Liver (tissue), 7 donors: ENCODE measurements at regions not wholly inside any gene's neighbourhood (a gene's known extent, or its start where the extent isn't known, plus 50 kb on each side); places are given as distances from the start of the nearest gene placed in this dataset.

Experiments
- DNase-seq: peaks from one replicate; pipeline ENCODE4 v3.0.0-alpha.2; 2017; ENCODE audit warnings: low spot score
- H3K27ac ChIP-seq, 2 donors: one replicate each; pipeline ENCODE4 v1.7.0; 2013; ENCODE audit warnings: inconsistent platforms in 2 of 2, low read length in 2 of 2, control low read depth in 1 of 2, low read depth in 1 of 2, mild to moderate bottlenecking in 1 of 2
- H3K27me3 ChIP-seq, 4 donors: one replicate each; pipeline versions ENCODE4 v1.6.1 to v1.7.0; 2013; ENCODE audit warnings: low read length in 3 of 4, inconsistent platforms in 1 of 4, mild to moderate bottlenecking in 1 of 4, moderate library complexity in 1 of 4; ENCODE audit not compliant: control insufficient read depth in 4 of 4, insufficient read depth in 4 of 4
- H3K36me3 ChIP-seq, 4 donors: one replicate each; pipeline versions ENCODE4 v1.6.1 to v1.7.0; 2013; ENCODE audit warnings: low read length in 3 of 4, mild to moderate bottlenecking in 3 of 4, low read depth in 1 of 4, moderate library complexity in 1 of 4; ENCODE audit not compliant: control insufficient read depth in 4 of 4, insufficient read depth in 3 of 4
- H3K4me1 ChIP-seq, 4 donors: one replicate each; pipeline versions ENCODE4 v1.6.1 to v1.7.0; 2013; ENCODE audit warnings: low read length in 3 of 4, mild to moderate bottlenecking in 3 of 4, moderate library complexity in 1 of 4; ENCODE audit not compliant: control insufficient read depth in 4 of 4, insufficient read depth in 4 of 4
- H3K4me3 ChIP-seq, 3 donors: one replicate each; pipeline versions ENCODE4 v1.6.1 to v1.7.0; 2013; ENCODE audit warnings: low read length in 3 of 3, control low read depth in 1 of 3, low read depth in 1 of 3, mild to moderate bottlenecking in 1 of 3
- H3K9ac ChIP-seq, 2 donors: one replicate each; pipeline ENCODE4 v1.7.0; 2013; ENCODE audit warnings: low read length in 2 of 2, mild to moderate bottlenecking in 2 of 2, moderate library complexity in 2 of 2, control low read depth in 1 of 2, low read depth in 1 of 2
- H3K9me3 ChIP-seq, 4 donors: one replicate each; pipeline versions ENCODE4 v1.6.1 to v1.7.0; 2013; ENCODE audit warnings: low read length in 3 of 4; ENCODE audit not compliant: control insufficient read depth in 4 of 4
- EGR1 ChIP-seq, 2 donors: IDR thresholded peaks; 2 replicates each; pipeline ENCODE4 v1.6.1; 2016 to 2018; ENCODE audit warnings: antibody characterized with exemption in 2 of 2, low read depth in 2 of 2
- FOXA1 ChIP-seq: IDR thresholded peaks from 2 replicates; pipeline ENCODE4 v1.6.1; 2016; ENCODE audit warnings: antibody characterized with exemption
- FOXA2 ChIP-seq: IDR thresholded peaks from 2 replicates; pipeline ENCODE4 v1.6.1; 2016; ENCODE audit warnings: antibody characterized with exemption
- HNF4A ChIP-seq, 2 donors: conservative IDR thresholded peaks; 2 replicates each; pipeline ENCODE4 v1.6.1; 2016; ENCODE audit warnings: antibody characterized with exemption in 2 of 2, mild to moderate bottlenecking in 2 of 2
- HNF4G ChIP-seq: IDR thresholded peaks from 2 replicates; pipeline ENCODE4 v1.6.1; 2016; ENCODE audit warnings: antibody characterized with exemption
- JUND ChIP-seq, 2 donors: IDR thresholded peaks; 2 replicates each; pipeline ENCODE4 v1.6.1; 2016; ENCODE audit warnings: antibody characterized with exemption in 2 of 2
- NR2F2 ChIP-seq: IDR thresholded peaks from 2 replicates; pipeline ENCODE4 v1.6.1; 2016; ENCODE audit warnings: antibody characterized with exemption
- RAD21 ChIP-seq, 2 donors: IDR thresholded peaks; 2 replicates each; pipeline ENCODE4 v1.6.1; 2016; ENCODE audit warnings: antibody characterized with exemption in 2 of 2, mild to moderate bottlenecking in 2 of 2
- REST ChIP-seq: IDR thresholded peaks from 2 replicates; pipeline ENCODE4 v1.6.1; 2016; ENCODE audit warnings: antibody characterized with exemption, mild to moderate bottlenecking
- RXRA ChIP-seq, 2 donors: IDR thresholded peaks; 2 replicates each; pipeline ENCODE4 v1.6.1; 2017 to 2018; ENCODE audit warnings: antibody characterized with exemption in 2 of 2, mild to moderate bottlenecking in 1 of 2
- SP1 ChIP-seq: IDR thresholded peaks from 2 replicates; pipeline ENCODE4 v1.6.1; 2018; ENCODE audit warnings: antibody characterized with exemption, mild to moderate bottlenecking
- TAF1 ChIP-seq: conservative IDR thresholded peaks from 2 replicates; pipeline ENCODE4 v1.6.1; 2016; ENCODE audit warnings: antibody characterized with exemption, mild to moderate bottlenecking
- YY1 ChIP-seq: IDR thresholded peaks from 2 replicates; pipeline ENCODE4 v1.6.1; 2016; ENCODE audit warnings: antibody characterized with exemption, mild to moderate bottlenecking
- WGBS: extraction: QIAGEN DNeasy Blood & Tissue Kit; methylation state at CpG from one replicate; pipeline ENCODE4 v1.1.7; 2013; 5-methylcytosine and 5-hydroxymethylcytosine counted together
- TF ChIP-seq, protein P1 (sequence below): IDR thresholded peaks from 2 replicates; pipeline ENCODE4 v1.6.1; 2016; ENCODE audit warnings: antibody characterized with exemption
- TF ChIP-seq, protein P2 (sequence below): IDR thresholded peaks from 2 replicates; pipeline ENCODE4 v1.6.1; 2016; ENCODE audit warnings: antibody characterized with exemption
- donor health status: healthy.
- donor health status: healthy.
- donor health status: healthy.
- donor health status: healthy.

DNA sequence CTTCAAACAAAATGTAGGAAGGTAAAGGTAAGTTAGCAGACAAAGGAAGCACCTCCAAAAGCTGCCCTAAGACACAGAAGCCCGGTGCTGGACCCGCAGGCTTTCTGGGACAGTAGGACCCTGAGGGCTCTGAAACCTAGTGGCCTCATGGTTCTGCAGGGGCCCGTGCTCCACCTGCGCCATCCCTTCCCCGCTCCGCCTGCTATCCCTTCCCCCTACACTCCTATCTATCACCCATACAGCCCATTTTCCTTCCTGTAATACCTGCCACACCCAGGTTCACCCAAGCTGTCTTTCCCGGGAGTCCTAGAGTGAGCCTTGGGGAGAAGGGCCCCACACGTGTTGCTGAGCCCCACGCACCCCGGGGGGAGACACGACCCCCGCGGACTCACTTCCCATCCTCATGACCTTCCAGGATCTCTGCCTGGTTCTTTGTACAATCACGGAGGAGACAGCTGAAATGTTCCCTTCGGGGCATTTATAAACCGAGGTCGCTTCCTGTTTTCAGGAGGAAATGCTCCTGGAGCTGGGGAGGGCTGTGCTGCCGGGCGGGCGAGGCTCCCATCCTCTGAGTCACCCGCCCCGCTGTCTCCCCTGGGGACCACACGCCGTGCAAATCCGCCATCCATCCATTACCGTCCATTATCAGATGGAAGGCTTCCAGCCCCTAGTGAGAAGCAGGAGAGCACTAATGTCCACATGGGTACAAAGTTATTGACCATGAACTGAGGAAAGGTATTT is 251.7 kb upstream of the PITRM1 start:
- H3K27me3 ChIP-seq, result peaks cover 0 to 3% (median 0%) of the 10 kb centered on the region in 4 donors
- peaks cover 0 to 2% (median 0%) of the 10 kb centered on the region in 4 donors for H3K4me1 ChIP-seq
- no peak for DNase-seq
- H3K4me3 ChIP-seq, result no peak overlapping the region
- no peaks in the 10 kb centered on the region for H3K36me3 ChIP-seq
- no peak overlapping the region for H3K9ac ChIP-seq
- peak; percentile 16 for TF ChIP-seq SP1
- peak in 1 of 2 donors; percentile 14 for TF ChIP-seq RAD21 (IDR thresholded peaks at IDR 0.05)
- peak; percentile 73 for TF ChIP-seq NR2F2
- TF ChIP-seq YY1, result no peak
- no peak for TF ChIP-seq TAF1
- TF ChIP-seq, protein P1, sequence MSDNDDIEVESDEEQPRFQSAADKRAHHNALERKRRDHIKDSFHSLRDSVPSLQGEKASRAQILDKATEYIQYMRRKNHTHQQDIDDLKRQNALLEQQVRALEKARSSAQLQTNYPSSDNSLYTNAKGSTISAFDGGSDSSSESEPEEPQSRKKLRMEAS, result no peak
- H3K27ac ChIP-seq, result peak overlapping the region; percentile 50 to 54
- no peaks in the 10 kb centered on the region for H3K9me3 ChIP-seq
- 67% methylated on average over 26 of the region's 26 CpGs for WGBS

DNA sequence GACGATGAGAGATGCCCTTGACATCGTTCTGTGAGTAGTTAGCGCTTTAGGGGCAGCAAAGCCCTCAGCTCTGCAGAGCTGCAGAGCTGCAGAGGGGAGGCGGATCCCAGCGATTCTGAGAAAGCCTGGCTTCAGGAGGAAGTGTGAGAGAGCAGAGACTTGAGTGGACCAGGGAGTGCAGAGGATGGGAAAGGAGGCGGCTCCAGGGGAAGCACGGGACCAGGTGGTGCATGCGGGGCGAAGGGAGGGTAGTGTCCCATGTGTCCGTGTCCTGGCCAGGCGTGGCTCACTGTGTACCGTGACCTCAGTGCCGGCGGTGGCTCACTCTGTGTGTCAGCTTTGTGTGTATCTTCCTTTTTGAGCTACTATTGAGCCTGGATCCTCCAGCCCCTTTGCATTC is 250.8 kb upstream of the PITRM1 start:
- Histone ChIP-seq H3K9ac (no peak overlapping the region), H3K36me3 (no peaks in the 10 kb centered on the region), H3K4me1 (peaks cover 0 to 2% (median 0%) of the 10 kb centered on the region in 4 donors), H3K9me3 (no peaks in the 10 kb centered on the region), H3K27ac (peak overlapping the region; percentile 50 to 54), H3K27me3 (peaks cover 0 to 3% (median 0%) of the 10 kb centered on the region in 4 donors), H3K4me3 (no peak overlapping the region)
- WGBS, result 85% methylated on average over 14 of the region's 14 CpGs
- TF ChIP-seq RXRA (IDR thresholded peaks at IDR 0.05), result no peak
- TF ChIP-seq EGR1 (IDR thresholded peaks at IDR 0.05; ENCODE audit: low read depth in 2 of 2), result no peak
- TF ChIP-seq HNF4G, result no peak
- TF ChIP-seq JUND (IDR thresholded peaks at IDR 0.05), result no peak
- TF ChIP-seq HNF4A (conservative IDR thresholded peaks at IDR 0.05), result no peak
- TF ChIP-seq, protein P1, result no peak
- TF ChIP-seq FOXA1, result no peak
- no peak for TF ChIP-seq YY1
- no peak for TF ChIP-seq REST
- TF ChIP-seq SP1, result no peak
- TF ChIP-seq FOXA2, result no peak
- TF ChIP-seq, protein P2, sequence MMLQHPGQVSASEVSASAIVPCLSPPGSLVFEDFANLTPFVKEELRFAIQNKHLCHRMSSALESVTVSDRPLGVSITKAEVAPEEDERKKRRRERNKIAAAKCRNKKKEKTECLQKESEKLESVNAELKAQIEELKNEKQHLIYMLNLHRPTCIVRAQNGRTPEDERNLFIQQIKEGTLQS, result no peak
- TF ChIP-seq RAD21 (IDR thresholded peaks at IDR 0.05), result no peak
- DNase-seq, result no peak
